ENCODE measurements at regions not wholly inside any gene's neighbourhood (a gene's known extent, or its start where the extent isn't known, plus 50 kb on each side); places are given as distances from the start of the nearest gene placed in this dataset.

DNA sequence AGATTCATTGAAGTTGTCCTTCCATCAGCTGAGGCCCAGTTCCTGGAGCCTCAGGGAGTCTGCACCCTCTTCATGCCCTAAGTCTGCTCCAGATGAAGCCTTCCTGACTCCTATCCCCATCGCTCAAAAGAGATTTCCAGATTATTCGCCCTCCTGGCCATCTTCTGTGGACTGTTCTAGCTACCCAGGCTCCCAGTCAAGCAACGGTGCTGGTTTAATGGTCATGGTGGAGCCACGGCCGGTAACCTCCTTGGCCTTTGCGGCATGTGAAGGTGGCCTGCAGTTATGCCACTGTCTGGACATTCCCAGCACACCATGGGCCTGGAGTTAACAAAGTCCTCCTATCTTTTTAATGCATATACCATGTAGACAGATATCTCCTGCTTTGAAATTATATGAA lies 140.1 kb upstream of the ASB18 start:
- H3K36me3 ChIP-seq (ENCODE audit: insufficient read depth, low read length), result no peaks in the 10 kb centered on the region
- no peaks in the 10 kb centered on the region for H3K4me1 ChIP-seq (ENCODE audit: insufficient read depth, low read length, poor library complexity, severe bottlenecking)
- H3K9me2 ChIP-seq (replicated peaks; ENCODE audit: low read depth, low read length), result no peaks in the 10 kb centered on the region
- no peaks in the 10 kb centered on the region for H3K27me3 ChIP-seq (ENCODE audit: insufficient read depth, low read length, poor library complexity, severe bottlenecking)
- no peak for TF ChIP-seq EZH2phosphoT487 (IDR thresholded peaks at IDR 0.05; ENCODE audit: borderline replicate concordance)
- TF ChIP-seq, protein P1, sequence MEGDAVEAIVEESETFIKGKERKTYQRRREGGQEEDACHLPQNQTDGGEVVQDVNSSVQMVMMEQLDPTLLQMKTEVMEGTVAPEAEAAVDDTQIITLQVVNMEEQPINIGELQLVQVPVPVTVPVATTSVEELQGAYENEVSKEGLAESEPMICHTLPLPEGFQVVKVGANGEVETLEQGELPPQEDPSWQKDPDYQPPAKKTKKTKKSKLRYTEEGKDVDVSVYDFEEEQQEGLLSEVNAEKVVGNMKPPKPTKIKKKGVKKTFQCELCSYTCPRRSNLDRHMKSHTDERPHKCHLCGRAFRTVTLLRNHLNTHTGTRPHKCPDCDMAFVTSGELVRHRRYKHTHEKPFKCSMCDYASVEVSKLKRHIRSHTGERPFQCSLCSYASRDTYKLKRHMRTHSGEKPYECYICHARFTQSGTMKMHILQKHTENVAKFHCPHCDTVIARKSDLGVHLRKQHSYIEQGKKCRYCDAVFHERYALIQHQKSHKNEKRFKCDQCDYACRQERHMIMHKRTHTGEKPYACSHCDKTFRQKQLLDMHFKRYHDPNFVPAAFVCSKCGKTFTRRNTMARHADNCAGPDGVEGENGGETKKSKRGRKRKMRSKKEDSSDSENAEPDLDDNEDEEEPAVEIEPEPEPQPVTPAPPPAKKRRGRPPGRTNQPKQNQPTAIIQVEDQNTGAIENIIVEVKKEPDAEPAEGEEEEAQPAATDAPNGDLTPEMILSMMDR (conservative IDR thresholded peaks at IDR 0.05; ENCODE audit: low read length), result no peak
- no peak overlapping the region for H3K4me2 ChIP-seq (ENCODE audit: low read depth, low read length, poor library complexity, severe bottlenecking)
- no peaks in the 10 kb centered on the region for H4K20me1 ChIP-seq (ENCODE audit: insufficient read depth, low read length, poor library complexity, severe bottlenecking)
- no peak overlapping the region for H2AFZ ChIP-seq (ENCODE audit: low read length)
- no peaks in the 10 kb centered on the region for H3K9me3 ChIP-seq (ENCODE audit: insufficient read depth, low read depth, low read length)
- H3K4me3 ChIP-seq (ENCODE audit: low read length, poor library complexity, severe bottlenecking), result no peak overlapping the region
- H3K79me2 ChIP-seq (ENCODE audit: insufficient read depth, low read length), result no peaks in the 10 kb centered on the region
- no peak overlapping the region for H3K9ac ChIP-seq (ENCODE audit: low read depth, low read length, poor library complexity, severe bottlenecking)
- H3F3A ChIP-seq (ENCODE audit: low read depth), result no peaks in the 10 kb centered on the region

DNA sequence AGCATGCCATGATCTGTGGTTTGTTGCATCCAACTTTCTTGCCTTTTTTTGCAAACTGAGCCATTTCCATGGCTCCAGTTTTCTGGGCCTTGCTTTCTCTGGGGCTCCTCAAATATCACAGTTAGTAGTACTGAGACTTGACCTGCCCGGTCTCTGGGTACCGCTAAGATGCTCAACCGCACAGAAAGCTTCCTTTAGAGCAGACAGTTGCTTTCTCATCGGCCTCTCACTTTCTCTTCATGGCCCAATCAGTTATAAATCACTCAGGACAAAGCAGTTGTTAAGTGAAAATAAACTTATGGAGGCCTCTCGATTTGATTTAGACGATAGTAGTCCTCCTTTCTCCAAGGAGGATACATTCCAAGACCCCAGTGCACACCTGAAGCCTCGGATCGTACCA lies 141.2 kb upstream of the ASB18 start:
- Histone ChIP-seq H3K4me2 (ENCODE audit: low read depth, low read length, poor library complexity, severe bottlenecking) (no peak overlapping the region), H3K27me3 (ENCODE audit: insufficient read depth, low read length, poor library complexity, severe bottlenecking) (no peaks in the 10 kb centered on the region), H3F3A (ENCODE audit: low read depth) (no peaks in the 10 kb centered on the region), H3K4me3 (ENCODE audit: low read length, poor library complexity, severe bottlenecking) (no peak overlapping the region), H3K9me2 (replicated peaks; ENCODE audit: low read depth, low read length) (no peaks in the 10 kb centered on the region), H3K4me1 (ENCODE audit: insufficient read depth, low read length, poor library complexity, severe bottlenecking) (no peaks in the 10 kb centered on the region), H3K36me3 (ENCODE audit: insufficient read depth, low read length) (no peaks in the 10 kb centered on the region), H2AFZ (ENCODE audit: low read length) (no peak overlapping the region), H3K9ac (ENCODE audit: low read depth, low read length, poor library complexity, severe bottlenecking) (no peak overlapping the region), H4K20me1 (ENCODE audit: insufficient read depth, low read length, poor library complexity, severe bottlenecking) (no peaks in the 10 kb centered on the region), H3K79me2 (ENCODE audit: insufficient read depth, low read length) (no peaks in the 10 kb centered on the region), H3K9me3 (ENCODE audit: insufficient read depth, low read depth, low read length) (no peaks in the 10 kb centered on the region)
- TF ChIP-seq, protein P1 (conservative IDR thresholded peaks at IDR 0.05; ENCODE audit: low read length), result no peak
- no peak for TF ChIP-seq EZH2phosphoT487 (IDR thresholded peaks at IDR 0.05; ENCODE audit: borderline replicate concordance)

DNA sequence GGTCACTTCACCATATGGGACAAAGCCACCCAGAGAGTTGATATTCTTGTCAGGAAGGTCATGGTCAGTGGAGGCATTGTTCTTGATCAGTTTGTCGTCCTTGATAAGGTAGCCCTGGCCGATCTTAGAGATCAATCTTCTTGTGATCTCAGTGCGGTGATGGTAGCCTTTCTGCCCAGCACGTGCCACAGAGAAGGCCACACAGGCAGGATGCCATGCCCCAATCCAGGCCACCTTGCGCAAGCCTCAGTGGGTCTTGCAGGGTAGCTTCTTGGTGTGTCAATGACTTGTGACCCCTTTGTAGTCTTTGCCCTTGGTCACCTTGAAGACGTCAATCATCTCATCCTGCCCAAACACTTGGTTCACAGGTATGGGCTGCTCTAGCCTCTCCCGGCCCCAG lies 143.9 kb upstream of the ASB18 start:
- H2AFZ ChIP-seq (ENCODE audit: low read length), result no peak overlapping the region
- H4K20me1 ChIP-seq (ENCODE audit: insufficient read depth, low read length, poor library complexity, severe bottlenecking), result no peaks in the 10 kb centered on the region
- no peaks in the 10 kb centered on the region for H3K79me2 ChIP-seq (ENCODE audit: insufficient read depth, low read length)
- no peaks in the 10 kb centered on the region for H3K4me1 ChIP-seq (ENCODE audit: insufficient read depth, low read length, poor library complexity, severe bottlenecking)
- no peaks in the 10 kb centered on the region for H3K9me2 ChIP-seq (replicated peaks; ENCODE audit: low read depth, low read length)
- H3F3A ChIP-seq (ENCODE audit: low read depth), result no peaks in the 10 kb centered on the region
- no peak overlapping the region for H3K9ac ChIP-seq (ENCODE audit: low read depth, low read length, poor library complexity, severe bottlenecking)
- no peak overlapping the region for H3K4me2 ChIP-seq (ENCODE audit: low read depth, low read length, poor library complexity, severe bottlenecking)
- no peaks in the 10 kb centered on the region for H3K36me3 ChIP-seq (ENCODE audit: insufficient read depth, low read length)
- H3K9me3 ChIP-seq (ENCODE audit: insufficient read depth, low read depth, low read length), result no peaks in the 10 kb centered on the region
- TF ChIP-seq EZH2phosphoT487 (IDR thresholded peaks at IDR 0.05; ENCODE audit: borderline replicate concordance), result no peak
- TF ChIP-seq, protein P1 (conservative IDR thresholded peaks at IDR 0.05; ENCODE audit: low read length), result no peak
- no peak overlapping the region for H3K4me3 ChIP-seq (ENCODE audit: low read length, poor library complexity, severe bottlenecking)
- H3K27me3 ChIP-seq (ENCODE audit: insufficient read depth, low read length, poor library complexity, severe bottlenecking), result no peaks in the 10 kb centered on the region
